ENCODE measurements at regions not wholly inside any gene's neighbourhood (a gene's known extent, or its start where the extent isn't known, plus 50 kb on each side); places are given as distances from the start of the nearest gene placed in this dataset.
A peak's percentile ranks its signal among the peaks of the same experiment; 100 is the strongest.
"Not testable (repeated sequence)": the region's sequence is repeated elsewhere in the genome, so short reads cannot be mapped to it uniquely, and the experiment has no call there.

DNA sequence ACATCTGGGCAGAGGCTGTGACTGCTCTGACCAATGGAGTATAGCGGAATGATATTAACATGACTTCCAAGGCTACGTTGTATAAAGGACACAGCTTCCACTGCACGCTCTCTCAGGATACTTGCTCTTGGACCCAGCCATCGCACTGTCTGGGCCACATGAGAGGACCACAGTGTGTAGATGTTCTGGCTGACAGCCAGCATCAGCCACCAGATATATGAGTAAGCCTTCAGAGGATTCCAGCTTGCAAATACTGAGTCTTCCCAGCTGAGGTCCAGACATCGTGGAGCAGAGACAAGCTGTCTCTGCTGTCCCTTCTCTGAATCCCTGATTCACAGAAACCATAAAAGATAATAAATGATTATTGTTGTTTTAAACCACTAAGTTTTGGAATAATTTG is 146.8 kb upstream of the USP9X start:
- Histone ChIP-seq H3K36me3 (ENCODE audit: control insufficient read depth, insufficient read depth, low read length) (no peaks in the 10 kb centered on the region), H3K4me3 (ENCODE audit: low read length) (no peak overlapping the region), H3K27ac (ENCODE audit: low read length) (no peak overlapping the region), H3K9me3 (ENCODE audit: control insufficient read depth, low read depth, low read length) (no peaks in the 10 kb centered on the region), H3K27me3 (ENCODE audit: control insufficient read depth, insufficient read depth, low read length) (no peaks in the 10 kb centered on the region), H3K4me1 (ENCODE audit: control insufficient read depth, insufficient read depth, low read length) (peaks cover 2% of the 10 kb centered on the region)
- WGBS (ENCODE audit: insufficient coverage, low lambda C conversion rate) = no CpG with 5 or more reads among the region's 5 CpGs
- no peak for DNase-seq

DNA sequence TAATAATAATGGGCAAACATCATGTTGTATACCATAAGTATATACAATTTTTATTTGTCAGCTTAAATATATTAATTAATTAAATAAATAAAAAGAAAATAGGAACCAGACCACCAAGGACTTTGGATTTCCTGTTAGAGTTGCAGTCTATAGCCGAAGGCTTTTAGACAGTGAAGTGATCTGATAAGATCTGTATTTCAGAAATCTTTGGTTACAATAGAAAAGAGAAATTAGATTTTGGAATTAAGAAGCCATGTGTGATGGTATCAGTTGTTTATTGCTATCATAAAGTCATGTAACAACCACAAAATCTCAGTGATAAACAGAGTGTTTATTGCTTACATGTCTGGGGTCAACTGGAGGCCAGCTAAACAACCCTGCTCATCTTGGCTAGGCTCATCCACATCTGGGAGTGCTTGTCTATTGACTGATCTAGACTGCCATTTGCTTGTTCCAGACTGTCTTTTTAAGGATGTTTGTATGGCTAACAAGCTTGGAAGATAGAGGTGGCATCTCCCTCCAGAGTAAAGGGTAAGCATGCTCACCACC is 142.1 kb upstream of the USP9X start:
- no peak overlapping the region for H3K27ac ChIP-seq (ENCODE audit: low read length)
- H3K4me1 ChIP-seq (ENCODE audit: control insufficient read depth, insufficient read depth, low read length) = peaks cover 4% of the 10 kb centered on the region
- H3K4me3 ChIP-seq (ENCODE audit: low read length) = no peak overlapping the region
- no peaks in the 10 kb centered on the region for H3K36me3 ChIP-seq (ENCODE audit: control insufficient read depth, insufficient read depth, low read length)
- no peaks in the 10 kb centered on the region for H3K27me3 ChIP-seq (ENCODE audit: control insufficient read depth, insufficient read depth, low read length)
- WGBS (ENCODE audit: insufficient coverage, low lambda C conversion rate) = no CpG with 5 or more reads among the region's 1 CpG
- no peaks in the 10 kb centered on the region for H3K9me3 ChIP-seq (ENCODE audit: control insufficient read depth, low read depth, low read length)
- no peak for DNase-seq

DNA sequence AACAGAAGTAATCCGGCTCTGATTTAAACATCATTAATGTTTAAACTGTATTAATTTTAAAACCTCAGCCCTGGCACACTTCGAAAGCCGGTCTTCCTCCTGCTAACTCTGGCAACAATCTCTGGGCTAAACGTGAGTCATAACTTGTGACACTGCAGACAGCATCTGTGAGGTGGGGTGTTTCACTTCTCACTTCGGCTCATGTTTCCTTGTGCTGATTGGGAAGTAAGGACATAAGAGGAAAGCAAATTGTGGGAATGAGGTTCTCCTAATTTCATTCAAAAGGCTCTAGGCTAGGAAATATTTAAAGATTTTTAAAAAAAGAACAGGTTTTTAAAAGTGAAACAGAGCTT is 139.9 kb upstream of the USP9X start:
- Histone ChIP-seq H3K4me3 (ENCODE audit: low read length) (no peak overlapping the region), H3K27me3 (ENCODE audit: control insufficient read depth, insufficient read depth, low read length) (no peaks in the 10 kb centered on the region), H3K9me3 (ENCODE audit: control insufficient read depth, low read depth, low read length) (no peaks in the 10 kb centered on the region), H3K4me1 (ENCODE audit: control insufficient read depth, insufficient read depth, low read length) (peaks cover 4% of the 10 kb centered on the region), H3K27ac (ENCODE audit: low read length) (peak overlapping the region; percentile 71), H3K36me3 (ENCODE audit: control insufficient read depth, insufficient read depth, low read length) (no peaks in the 10 kb centered on the region)
- WGBS (ENCODE audit: insufficient coverage, low lambda C conversion rate) = no CpG with 5 or more reads among the region's 5 CpGs
- peak; percentile 61 to 70 for DNase-seq

DNA sequence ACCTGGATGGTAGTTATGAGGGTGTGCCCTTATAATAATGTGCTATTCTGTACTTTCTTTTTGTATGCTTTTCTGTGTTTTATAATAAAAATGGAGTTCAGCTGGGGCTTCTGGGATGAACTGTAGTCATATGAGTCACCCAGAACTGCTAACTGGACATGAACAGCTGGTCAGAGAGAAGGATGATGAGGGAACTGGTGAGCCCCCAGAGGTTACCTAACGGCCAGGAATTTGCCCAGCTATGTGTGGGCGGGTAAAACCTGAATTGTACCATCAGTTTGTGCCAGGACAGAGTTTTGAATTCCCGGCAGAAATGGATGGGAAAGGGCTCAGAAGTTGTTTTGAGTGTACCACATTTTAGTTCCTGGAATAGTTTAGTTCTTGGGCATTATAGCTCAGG is 138.0 kb upstream of the USP9X start:
- no peaks in the 10 kb centered on the region for H3K27me3 ChIP-seq (ENCODE audit: control insufficient read depth, insufficient read depth, low read length)
- no peaks in the 10 kb centered on the region for H3K9me3 ChIP-seq (ENCODE audit: control insufficient read depth, low read depth, low read length)
- peaks cover 7% of the 10 kb centered on the region for H3K4me1 ChIP-seq (ENCODE audit: control insufficient read depth, insufficient read depth, low read length)
- no CpG with 5 or more reads among the region's 3 CpGs for WGBS (ENCODE audit: insufficient coverage, low lambda C conversion rate)
- no peak overlapping the region for H3K4me3 ChIP-seq (ENCODE audit: low read length)
- no peak for DNase-seq
- H3K27ac ChIP-seq (ENCODE audit: low read length) = no peak overlapping the region
- no peaks in the 10 kb centered on the region for H3K36me3 ChIP-seq (ENCODE audit: control insufficient read depth, insufficient read depth, low read length)

DNA sequence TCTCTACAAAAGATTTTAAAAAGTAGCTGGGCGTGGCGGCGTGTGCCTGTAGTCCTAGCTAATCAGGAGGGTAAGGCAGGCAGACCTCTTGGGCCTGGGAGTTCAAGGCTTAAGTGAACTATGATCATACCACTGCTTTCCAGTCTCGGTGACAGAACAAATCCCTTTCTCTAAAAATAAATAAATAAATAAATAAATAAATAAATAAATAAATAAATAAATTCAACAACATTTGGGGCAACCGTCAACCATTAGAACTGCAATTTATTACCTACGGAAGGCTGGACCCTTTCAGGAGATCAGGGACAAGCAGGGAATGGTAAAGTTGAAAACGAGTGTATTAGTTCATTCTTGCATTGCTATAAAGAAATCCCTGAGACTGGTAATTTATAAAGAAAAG is 136.2 kb upstream of the USP9X start:
- peaks cover 7% of the 10 kb centered on the region for H3K4me1 ChIP-seq (ENCODE audit: control insufficient read depth, insufficient read depth, low read length)
- no peak for DNase-seq
- no peaks in the 10 kb centered on the region for H3K27me3 ChIP-seq (ENCODE audit: control insufficient read depth, insufficient read depth, low read length)
- H3K4me3 ChIP-seq (ENCODE audit: low read length) = no peak overlapping the region
- H3K27ac ChIP-seq (ENCODE audit: low read length) = no peak overlapping the region
- no peaks in the 10 kb centered on the region for H3K9me3 ChIP-seq (ENCODE audit: control insufficient read depth, low read depth, low read length)
- no CpG with 5 or more reads among the region's 7 CpGs for WGBS (ENCODE audit: insufficient coverage, low lambda C conversion rate)
- H3K36me3 ChIP-seq (ENCODE audit: control insufficient read depth, insufficient read depth, low read length) = no peaks in the 10 kb centered on the region

DNA sequence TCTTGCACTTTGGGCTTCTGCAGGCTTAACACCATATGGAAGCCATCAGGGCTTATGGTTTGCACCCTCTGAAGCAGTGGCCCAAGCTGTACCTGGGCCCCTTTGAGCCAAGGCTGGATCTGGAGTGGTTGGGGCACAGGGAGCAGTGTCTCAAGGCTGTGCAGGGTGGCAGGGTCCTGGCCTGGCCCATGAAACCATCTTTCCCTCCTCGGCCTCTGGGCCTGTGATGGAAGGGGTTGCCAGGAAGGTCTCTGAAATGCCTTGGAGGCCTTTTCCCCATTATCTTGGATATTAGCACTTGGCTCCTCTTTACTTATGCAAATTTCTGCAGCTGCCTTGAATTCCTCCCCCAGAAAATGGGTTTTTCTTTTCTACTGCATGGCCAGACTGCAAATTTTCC is 134.7 kb upstream of the USP9X start:
- no CpG with 5 or more reads among the region's 1 CpG for WGBS (ENCODE audit: insufficient coverage, low lambda C conversion rate)
- no peak for DNase-seq
- no peak overlapping the region for H3K27ac ChIP-seq (ENCODE audit: low read length)
- no peaks in the 10 kb centered on the region for H3K27me3 ChIP-seq (ENCODE audit: control insufficient read depth, insufficient read depth, low read length)
- H3K4me1 ChIP-seq (ENCODE audit: control insufficient read depth, insufficient read depth, low read length) = peaks cover 3% of the 10 kb centered on the region
- no peak overlapping the region for H3K4me3 ChIP-seq (ENCODE audit: low read length)
- no peaks in the 10 kb centered on the region for H3K36me3 ChIP-seq (ENCODE audit: control insufficient read depth, insufficient read depth, low read length)
- no peaks in the 10 kb centered on the region for H3K9me3 ChIP-seq (ENCODE audit: control insufficient read depth, low read depth, low read length)

DNA sequence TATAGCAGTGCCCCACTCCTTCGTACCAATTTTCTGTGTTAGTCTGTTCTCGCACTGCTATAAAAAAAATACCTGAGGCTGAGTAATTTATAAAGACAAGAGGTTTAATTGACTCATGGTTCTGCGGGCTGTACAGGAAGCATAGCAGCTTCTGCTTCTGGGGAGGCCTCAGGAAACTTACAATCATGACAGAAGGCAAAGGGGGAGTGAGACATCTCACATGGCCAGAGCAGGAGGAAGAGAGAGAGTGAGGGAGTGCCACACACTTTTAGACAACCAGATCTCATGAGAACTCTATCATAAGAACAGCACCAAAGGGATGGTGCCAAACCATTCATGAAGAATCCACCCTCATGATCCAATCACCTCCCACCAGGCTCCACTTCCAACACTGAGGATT is 133.8 kb upstream of the USP9X start:
- H3K27me3 ChIP-seq (ENCODE audit: control insufficient read depth, insufficient read depth, low read length); H3K4me3 ChIP-seq (ENCODE audit: low read length); H3K36me3 ChIP-seq (ENCODE audit: control insufficient read depth, insufficient read depth, low read length); DNase-seq; H3K4me1 ChIP-seq (ENCODE audit: control insufficient read depth, insufficient read depth, low read length); H3K27ac ChIP-seq (ENCODE audit: low read length); H3K9me3 ChIP-seq (ENCODE audit: control insufficient read depth, low read depth, low read length): not testable (repeated sequence)
- no CpG with 5 or more reads among the region's 3 CpGs for WGBS (ENCODE audit: insufficient coverage, low lambda C conversion rate)

DNA sequence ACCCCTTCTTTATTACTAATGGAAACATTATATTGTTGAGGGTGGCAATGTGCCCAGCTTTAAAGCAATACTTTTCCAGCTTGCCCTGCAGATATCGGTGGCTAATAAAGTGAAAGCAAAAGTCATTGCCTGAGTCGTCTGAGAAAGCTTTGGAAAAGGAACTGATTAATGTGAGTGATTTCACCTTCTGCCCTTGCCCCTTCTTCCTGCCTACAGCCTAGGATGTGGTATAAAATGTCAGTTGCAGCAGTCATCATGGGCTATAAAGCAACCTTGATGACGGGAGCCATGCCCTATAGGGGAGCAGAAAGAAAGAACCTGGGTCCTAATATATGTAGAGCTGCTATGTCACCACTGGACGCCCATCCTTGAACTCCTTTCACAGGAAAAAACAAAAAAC is 132.4 kb upstream of the USP9X start:
- Histone ChIP-seq H3K4me1 (ENCODE audit: control insufficient read depth, insufficient read depth, low read length) (peaks cover 3% of the 10 kb centered on the region), H3K27me3 (ENCODE audit: control insufficient read depth, insufficient read depth, low read length) (no peaks in the 10 kb centered on the region), H3K27ac (ENCODE audit: low read length) (no peak overlapping the region), H3K9me3 (ENCODE audit: control insufficient read depth, low read depth, low read length) (no peaks in the 10 kb centered on the region), H3K4me3 (ENCODE audit: low read length) (no peak overlapping the region), H3K36me3 (ENCODE audit: control insufficient read depth, insufficient read depth, low read length) (no peaks in the 10 kb centered on the region)
- DNase-seq = peak in 1 of 2 donors; percentile 41
- WGBS (ENCODE audit: insufficient coverage, low lambda C conversion rate) = no CpG with 5 or more reads among the region's 4 CpGs

DNA sequence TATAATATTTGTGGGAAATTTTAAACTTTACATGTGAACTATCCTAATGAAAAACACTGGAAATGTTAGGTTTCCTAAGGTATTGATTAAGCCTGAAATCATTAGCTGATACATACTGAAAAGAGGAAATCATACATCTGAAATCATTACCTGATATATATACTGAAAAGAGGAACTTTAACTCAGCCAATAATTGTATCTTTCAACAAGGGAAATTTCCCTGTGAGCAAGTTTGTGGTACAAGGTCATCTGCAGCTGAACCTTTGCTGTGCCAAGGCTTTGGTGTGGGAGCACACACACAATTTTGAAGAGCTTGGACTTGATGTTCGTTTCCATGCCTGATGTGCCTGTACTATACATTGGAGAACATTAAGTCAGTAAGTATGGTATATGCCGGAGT is 131.9 kb upstream of the USP9X start:
- no peaks in the 10 kb centered on the region for H3K36me3 ChIP-seq (ENCODE audit: control insufficient read depth, insufficient read depth, low read length)
- H3K4me3 ChIP-seq (ENCODE audit: low read length) = no peak overlapping the region
- DNase-seq = no peak
- no peak overlapping the region for H3K27ac ChIP-seq (ENCODE audit: low read length)
- WGBS (ENCODE audit: insufficient coverage, low lambda C conversion rate) = no CpG with 5 or more reads among the region's 2 CpGs
- H3K27me3 ChIP-seq (ENCODE audit: control insufficient read depth, insufficient read depth, low read length) = no peaks in the 10 kb centered on the region
- peaks cover 3% of the 10 kb centered on the region for H3K4me1 ChIP-seq (ENCODE audit: control insufficient read depth, insufficient read depth, low read length)
- no peaks in the 10 kb centered on the region for H3K9me3 ChIP-seq (ENCODE audit: control insufficient read depth, low read depth, low read length)

DNA sequence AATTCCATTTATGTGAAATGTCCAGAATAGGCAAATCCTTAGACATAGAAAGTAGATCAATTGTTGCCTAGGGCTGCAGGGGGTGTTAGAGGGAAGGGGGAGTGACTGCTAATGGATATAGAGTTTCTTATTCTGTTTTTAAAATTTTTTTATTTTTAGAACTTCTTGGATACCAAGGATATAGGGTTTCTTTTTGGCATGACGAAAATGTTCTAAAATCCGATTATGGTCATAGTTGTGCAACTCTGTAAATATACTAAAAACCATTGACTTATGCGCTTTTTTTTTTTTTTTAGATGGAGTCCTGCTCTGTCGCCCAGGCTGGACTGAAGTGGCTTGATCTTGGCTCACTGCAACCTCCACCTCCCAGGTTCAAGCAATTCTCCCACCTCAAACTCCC is 125.2 kb upstream of the USP9X start:
- no peaks in the 10 kb centered on the region for H3K9me3 ChIP-seq (ENCODE audit: control insufficient read depth, low read depth, low read length)

DNA sequence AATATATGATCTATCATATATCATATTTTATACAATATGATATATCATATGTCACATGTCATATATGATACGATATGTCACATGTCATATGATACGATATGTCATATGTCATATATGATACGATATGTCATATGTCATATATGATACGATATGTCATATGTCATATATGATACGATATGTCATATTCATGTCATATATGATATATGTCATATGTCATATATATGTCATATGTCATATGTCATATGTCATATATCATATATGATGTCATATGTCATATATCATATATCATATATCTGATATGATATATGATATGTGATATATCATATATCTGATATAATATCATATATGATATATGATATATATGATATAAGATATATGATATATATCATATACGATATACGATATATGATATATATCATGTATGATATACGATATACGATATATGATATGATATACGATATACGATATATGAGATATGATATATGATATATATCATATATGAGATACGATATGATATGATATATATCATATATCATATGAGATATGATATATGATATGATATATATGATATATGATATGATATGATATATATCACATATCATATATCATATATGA is 122.3 kb upstream of the USP9X start:
- Histone ChIP-seq H3K4me1 (ENCODE audit: control insufficient read depth, insufficient read depth, low read length) (no peaks in the 10 kb centered on the region), H3K36me3 (ENCODE audit: control insufficient read depth, insufficient read depth, low read length) (no peaks in the 10 kb centered on the region), H3K4me3 (ENCODE audit: low read length) (no peak overlapping the region), H3K27ac (ENCODE audit: low read length) (no peak overlapping the region), H3K9me3 (ENCODE audit: control insufficient read depth, low read depth, low read length) (no peaks in the 10 kb centered on the region), H3K27me3 (ENCODE audit: control insufficient read depth, insufficient read depth, low read length) (no peaks in the 10 kb centered on the region)
- no peak for DNase-seq
- WGBS (ENCODE audit: insufficient coverage, low lambda C conversion rate) = 92% methylated on average over 2 of the region's 12 CpGs

More for the DNA sequence above, 125.2 kb upstream of the USP9X start:
- Histone ChIP-seq H3K36me3 (ENCODE audit: control insufficient read depth, insufficient read depth, low read length) (no peaks in the 10 kb centered on the region), H3K27me3 (ENCODE audit: control insufficient read depth, insufficient read depth, low read length) (no peaks in the 10 kb centered on the region), H3K27ac (ENCODE audit: low read length) (no peak overlapping the region), H3K4me3 (ENCODE audit: low read length) (no peak overlapping the region), H3K4me1 (ENCODE audit: control insufficient read depth, insufficient read depth, low read length) (no peaks in the 10 kb centered on the region)
- no CpG with 5 or more reads among the region's 4 CpGs for WGBS (ENCODE audit: insufficient coverage, low lambda C conversion rate)
- DNase-seq = no peak
